ENCODE measurements at regions not wholly inside any gene's neighbourhood (a gene's known extent, or its start where the extent isn't known, plus 50 kb on each side); places are given as distances from the start of the nearest gene placed in this dataset.
"Not testable (repeated sequence)": the region's sequence is repeated elsewhere in the genome, so short reads cannot be mapped to it uniquely, and the experiment has no call there.

DNA sequence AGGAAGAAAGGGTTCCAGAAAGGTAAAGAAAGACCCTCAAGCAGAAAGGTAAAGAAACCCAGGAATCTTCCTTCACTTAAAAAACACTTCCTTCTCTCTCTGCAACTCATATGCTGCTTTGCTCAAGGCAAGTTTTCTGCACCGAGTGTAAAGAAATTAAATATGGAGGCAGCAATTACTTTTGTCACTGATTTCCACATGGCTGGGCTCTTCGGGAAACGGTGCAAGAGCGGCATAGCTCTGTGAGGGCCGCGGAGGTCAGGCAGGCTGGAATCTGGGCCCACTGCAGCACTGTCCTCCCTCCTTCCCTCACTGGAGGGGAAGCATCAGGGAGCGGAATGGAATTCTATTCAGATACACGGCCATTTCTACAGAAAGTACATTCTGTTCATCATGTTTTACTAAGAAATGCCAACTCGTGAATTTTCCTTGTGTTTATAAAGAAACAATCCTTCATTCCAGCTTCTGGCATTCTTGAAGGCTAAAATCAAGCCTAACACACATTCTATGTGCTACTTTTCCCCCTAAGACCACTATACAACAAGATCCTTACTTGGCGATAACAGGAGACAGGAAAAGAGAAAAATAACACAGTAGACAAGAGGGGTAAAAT, 212.2 kb downstream of the SIPA1L2 start:
- in situ Hi-C loops (cut with HindIII; ENCODE audit: low pct_unique_long_range_greater_than_20kb, low sequenced_read_pairs) (no loop called here), intact Hi-C loops (cut with micrococcal nuclease; ENCODE audit: unreplicated experiment) (no loop called here)
- ChIA-PET CTCF (no interaction called here), POLR2A (no interaction called here)
- Histone ChIP-seq H3K4me3 (ENCODE audit: low read depth in 2 of 2, low read length in 2 of 2) (no peak overlapping the region), H3K27ac (ENCODE audit: low read length) (no peak overlapping the region), H3K36me3 (ENCODE audit: control insufficient read depth, insufficient read depth, low read length) (no peaks in the 10 kb centered on the region), H3K9me3 (ENCODE audit: control insufficient read depth, insufficient read depth, low read depth, low read length) (no peaks in the 10 kb centered on the region), H3K4me1 (ENCODE audit: control insufficient read depth, insufficient read depth, low read length) (no peaks in the 10 kb centered on the region), H3K27me3 (ENCODE audit: control insufficient read depth, insufficient read depth, low read length) (no peaks in the 10 kb centered on the region)
- TF ChIP-seq, protein P1, sequence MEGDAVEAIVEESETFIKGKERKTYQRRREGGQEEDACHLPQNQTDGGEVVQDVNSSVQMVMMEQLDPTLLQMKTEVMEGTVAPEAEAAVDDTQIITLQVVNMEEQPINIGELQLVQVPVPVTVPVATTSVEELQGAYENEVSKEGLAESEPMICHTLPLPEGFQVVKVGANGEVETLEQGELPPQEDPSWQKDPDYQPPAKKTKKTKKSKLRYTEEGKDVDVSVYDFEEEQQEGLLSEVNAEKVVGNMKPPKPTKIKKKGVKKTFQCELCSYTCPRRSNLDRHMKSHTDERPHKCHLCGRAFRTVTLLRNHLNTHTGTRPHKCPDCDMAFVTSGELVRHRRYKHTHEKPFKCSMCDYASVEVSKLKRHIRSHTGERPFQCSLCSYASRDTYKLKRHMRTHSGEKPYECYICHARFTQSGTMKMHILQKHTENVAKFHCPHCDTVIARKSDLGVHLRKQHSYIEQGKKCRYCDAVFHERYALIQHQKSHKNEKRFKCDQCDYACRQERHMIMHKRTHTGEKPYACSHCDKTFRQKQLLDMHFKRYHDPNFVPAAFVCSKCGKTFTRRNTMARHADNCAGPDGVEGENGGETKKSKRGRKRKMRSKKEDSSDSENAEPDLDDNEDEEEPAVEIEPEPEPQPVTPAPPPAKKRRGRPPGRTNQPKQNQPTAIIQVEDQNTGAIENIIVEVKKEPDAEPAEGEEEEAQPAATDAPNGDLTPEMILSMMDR (IDR thresholded peaks at IDR 0.05) = no peak
- TF ChIP-seq POLR2AphosphoS5 (IDR thresholded peaks at IDR 0.05; ENCODE audit: low read depth, low read length) = no peak
- TF ChIP-seq SIN3A (IDR thresholded peaks at IDR 0.05; ENCODE audit: borderline replicate concordance, insufficient read depth, low read depth, low read length) = no peak
- TF ChIP-seq, protein P2, sequence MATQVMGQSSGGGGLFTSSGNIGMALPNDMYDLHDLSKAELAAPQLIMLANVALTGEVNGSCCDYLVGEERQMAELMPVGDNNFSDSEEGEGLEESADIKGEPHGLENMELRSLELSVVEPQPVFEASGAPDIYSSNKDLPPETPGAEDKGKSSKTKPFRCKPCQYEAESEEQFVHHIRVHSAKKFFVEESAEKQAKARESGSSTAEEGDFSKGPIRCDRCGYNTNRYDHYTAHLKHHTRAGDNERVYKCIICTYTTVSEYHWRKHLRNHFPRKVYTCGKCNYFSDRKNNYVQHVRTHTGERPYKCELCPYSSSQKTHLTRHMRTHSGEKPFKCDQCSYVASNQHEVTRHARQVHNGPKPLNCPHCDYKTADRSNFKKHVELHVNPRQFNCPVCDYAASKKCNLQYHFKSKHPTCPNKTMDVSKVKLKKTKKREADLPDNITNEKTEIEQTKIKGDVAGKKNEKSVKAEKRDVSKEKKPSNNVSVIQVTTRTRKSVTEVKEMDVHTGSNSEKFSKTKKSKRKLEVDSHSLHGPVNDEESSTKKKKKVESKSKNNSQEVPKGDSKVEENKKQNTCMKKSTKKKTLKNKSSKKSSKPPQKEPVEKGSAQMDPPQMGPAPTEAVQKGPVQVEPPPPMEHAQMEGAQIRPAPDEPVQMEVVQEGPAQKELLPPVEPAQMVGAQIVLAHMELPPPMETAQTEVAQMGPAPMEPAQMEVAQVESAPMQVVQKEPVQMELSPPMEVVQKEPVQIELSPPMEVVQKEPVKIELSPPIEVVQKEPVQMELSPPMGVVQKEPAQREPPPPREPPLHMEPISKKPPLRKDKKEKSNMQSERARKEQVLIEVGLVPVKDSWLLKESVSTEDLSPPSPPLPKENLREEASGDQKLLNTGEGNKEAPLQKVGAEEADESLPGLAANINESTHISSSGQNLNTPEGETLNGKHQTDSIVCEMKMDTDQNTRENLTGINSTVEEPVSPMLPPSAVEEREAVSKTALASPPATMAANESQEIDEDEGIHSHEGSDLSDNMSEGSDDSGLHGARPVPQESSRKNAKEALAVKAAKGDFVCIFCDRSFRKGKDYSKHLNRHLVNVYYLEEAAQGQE (IDR thresholded peaks at IDR 0.05; ENCODE audit: insufficient read depth in 1 of 2, low read depth in 2 of 2, low read length in 1 of 2) = no peak
- no peak for TF ChIP-seq TCF7L2 (IDR thresholded peaks at IDR 0.05; ENCODE audit: low read depth, low read length)
- DNase-seq (ENCODE audit: low read depth, low spot score) = no peak
- no peak for ATAC-seq
- no TSS peak for BruUV-seq (replicated peaks)

DNA sequence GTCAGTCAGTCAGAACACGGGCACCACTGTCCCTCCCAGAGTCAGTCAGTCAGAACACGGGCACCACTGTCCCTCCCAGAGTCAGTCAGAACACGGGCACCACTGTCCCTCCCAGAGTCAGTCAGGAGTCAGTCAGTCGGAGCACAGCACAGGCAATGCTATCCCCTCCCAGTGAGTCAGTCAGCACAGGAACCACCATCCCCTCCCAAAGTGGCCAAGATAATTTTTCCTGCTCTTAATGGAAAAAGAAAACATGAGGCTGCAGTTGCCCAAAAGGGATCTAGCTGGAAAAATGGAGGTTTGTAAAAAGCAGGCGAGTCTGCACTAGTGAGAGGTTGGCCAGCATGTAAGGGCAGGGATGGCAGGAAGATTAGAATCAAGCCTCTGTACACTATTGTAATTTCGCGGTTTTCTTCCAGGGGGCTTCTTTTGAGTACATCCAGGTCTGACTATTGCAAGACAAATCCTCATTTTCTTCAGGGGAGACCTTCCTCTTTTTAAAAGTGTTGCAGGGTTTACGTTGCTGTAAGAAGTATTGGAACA, 213.8 kb downstream of the SIPA1L2 start:
- no peak; the same call in 1 of the 2 replicates for ATAC-seq
- POLR2A ChIA-PET = no interaction called here
- Histone ChIP-seq H3K27me3 (ENCODE audit: control insufficient read depth, insufficient read depth, low read length) (no peaks in the 10 kb centered on the region), H3K27ac (ENCODE audit: low read length) (no peak overlapping the region), H3K9me3 (ENCODE audit: control insufficient read depth, insufficient read depth, low read depth, low read length) (no peaks in the 10 kb centered on the region), H3K36me3 (ENCODE audit: control insufficient read depth, insufficient read depth, low read length) (no peaks in the 10 kb centered on the region), H3K4me3 (ENCODE audit: low read depth in 2 of 2, low read length in 2 of 2) (no peak overlapping the region), H3K4me1 (ENCODE audit: control insufficient read depth, insufficient read depth, low read length) (no peaks in the 10 kb centered on the region)
- in situ Hi-C loops (cut with HindIII; ENCODE audit: low pct_unique_long_range_greater_than_20kb, low sequenced_read_pairs) = no loop called here
- no peak for DNase-seq (ENCODE audit: low read depth, low spot score)
- CTCF ChIA-PET = no interaction called here
- BruUV-seq (replicated peaks) = no TSS peak
- intact Hi-C loops (cut with micrococcal nuclease; ENCODE audit: unreplicated experiment) = no loop called here
- TF ChIP-seq, protein P2 (IDR thresholded peaks at IDR 0.05; ENCODE audit: insufficient read depth in 1 of 2, low read depth in 2 of 2, low read length in 1 of 2) = no peak
- TF ChIP-seq, protein P1 (IDR thresholded peaks at IDR 0.05) = no peak
- TF ChIP-seq TCF7L2 (IDR thresholded peaks at IDR 0.05; ENCODE audit: low read depth, low read length) (no peak), POLR2AphosphoS5 (IDR thresholded peaks at IDR 0.05; ENCODE audit: low read depth, low read length) (no peak), SIN3A (IDR thresholded peaks at IDR 0.05; ENCODE audit: borderline replicate concordance, insufficient read depth, low read depth, low read length) (no peak)

DNA sequence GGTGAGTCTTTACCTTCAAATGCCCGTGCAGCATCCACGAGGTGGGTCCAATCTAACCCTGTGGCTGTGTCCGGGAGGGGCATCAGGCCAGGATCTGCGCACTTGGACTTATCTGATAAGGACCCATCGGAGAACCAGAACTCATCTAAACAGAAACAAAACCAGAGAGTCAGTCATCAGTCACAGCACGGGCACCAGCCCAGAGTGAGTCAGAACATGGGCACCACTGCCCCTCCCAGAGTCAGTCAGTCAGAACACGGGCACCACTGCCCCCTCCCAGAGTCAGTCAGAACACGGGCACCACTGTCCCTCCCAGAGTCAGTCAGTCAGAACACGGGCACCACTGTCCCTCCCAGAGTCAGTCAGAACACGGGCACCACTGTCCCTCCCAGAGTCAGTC, 214.5 kb downstream of the SIPA1L2 start:
- H3K27ac ChIP-seq (ENCODE audit: low read length); in situ Hi-C loops (cut with HindIII; ENCODE audit: low pct_unique_long_range_greater_than_20kb, low sequenced_read_pairs); H3K4me3 ChIP-seq (ENCODE audit: low read depth in 2 of 2, low read length in 2 of 2); H3K27me3 ChIP-seq (ENCODE audit: control insufficient read depth, insufficient read depth, low read length); H3K4me1 ChIP-seq (ENCODE audit: control insufficient read depth, insufficient read depth, low read length); H3K36me3 ChIP-seq (ENCODE audit: control insufficient read depth, insufficient read depth, low read length); H3K9me3 ChIP-seq (ENCODE audit: control insufficient read depth, insufficient read depth, low read depth, low read length); DNase-seq (ENCODE audit: low read depth, low spot score); CTCF ChIA-PET; intact Hi-C loops (cut with micrococcal nuclease; ENCODE audit: unreplicated experiment); BruUV-seq (replicated peaks); ATAC-seq; POLR2A ChIA-PET: not testable (repeated sequence)
